Osteocyte (in vitro differentiated cells): ENCODE measurements at regions not wholly inside any gene's neighbourhood (a gene's known extent, or its start where the extent isn't known, plus 50 kb on each side); places are given as distances from the start of the nearest gene placed in this dataset.

Experiments
- DNase-seq: peaks from one replicate; pipeline ENCODE4 v3.0.0; 2021; ENCODE audit warnings: mixed read lengths; ENCODE audit not compliant: unreplicated experiment; ENCODE audit errors: extremely low spot score
- H3K27ac Mint-ChIP-seq: one replicate; pipeline ENCODE4 v1.8.0; 2021; ENCODE audit warnings: mild to moderate bottlenecking, mixed read lengths; ENCODE audit not compliant: unreplicated experiment
- H3K27me3 Mint-ChIP-seq: one replicate; pipeline ENCODE4 v1.8.0; 2021; ENCODE audit warnings: mixed read lengths; ENCODE audit not compliant: unreplicated experiment
- H3K36me3 Mint-ChIP-seq: one replicate; pipeline ENCODE4 v1.8.0; 2021; ENCODE audit warnings: mixed read lengths; ENCODE audit not compliant: unreplicated experiment
- H3K4me1 Mint-ChIP-seq: one replicate; pipeline ENCODE4 v1.8.0; 2021; ENCODE audit warnings: mixed read lengths; ENCODE audit not compliant: unreplicated experiment
- H3K4me3 Mint-ChIP-seq: one replicate; pipeline ENCODE4 v1.8.0; 2021; ENCODE audit warnings: mild to moderate bottlenecking, moderate library complexity, mixed read lengths; ENCODE audit not compliant: unreplicated experiment
- H3K9me3 Mint-ChIP-seq: one replicate; pipeline ENCODE4 v1.8.0; 2021; ENCODE audit warnings: mixed read lengths; ENCODE audit not compliant: unreplicated experiment
- CTCF ChIP-seq: fragments of 200-600 bp; sonication (generic); IDR thresholded peaks from 2 replicates; pipeline ENCODE4 v1.5.0; 2021; ENCODE audit warnings: antibody characterized with exemption, mild to moderate bottlenecking, moderate library complexity

GRCh38 chr2:204021290-204022081 is 84.9 kb downstream of the ICOS start:
- H3K36me3 Mint-ChIP-seq = no peaks in the 10 kb centered on the region
- peaks cover 10% of the 10 kb centered on the region for H3K4me1 Mint-ChIP-seq
- peaks cover 5% of the 10 kb centered on the region for H3K27me3 Mint-ChIP-seq
- DNase-seq = no peak
- H3K9me3 Mint-ChIP-seq = no peaks in the 10 kb centered on the region
- no peak for TF ChIP-seq CTCF
- no peak overlapping the region for H3K27ac Mint-ChIP-seq
- no peak overlapping the region for H3K4me3 Mint-ChIP-seq

- no peaks in the 10 kb centered on the region for H3K36me3 Mint-ChIP-seq
Measured at GRCh38 chr2:204022550-204022949, 86.0 kb downstream of the ICOS start.

GRCh38 chr2:204023088-204023487 is 86.5 kb downstream of the ICOS start:
- Mint-ChIP-seq H3K36me3 (no peaks in the 10 kb centered on the region), H3K9me3 (no peaks in the 10 kb centered on the region), H3K27ac (no peak overlapping the region), H3K27me3 (peaks cover 5% of the 10 kb centered on the region), H3K4me3 (no peak overlapping the region), H3K4me1 (peaks cover 10% of the 10 kb centered on the region)
- no peak for TF ChIP-seq CTCF
- no peak for DNase-seq

More at GRCh38 chr2:204022550-204022949, 86.0 kb downstream of the ICOS start:
- no peaks in the 10 kb centered on the region for H3K9me3 Mint-ChIP-seq
- DNase-seq = no peak
- no peak overlapping the region for H3K27ac Mint-ChIP-seq
- H3K27me3 Mint-ChIP-seq = peaks cover 5% of the 10 kb centered on the region
- H3K4me3 Mint-ChIP-seq = no peak overlapping the region
- H3K4me1 Mint-ChIP-seq = peaks cover 10% of the 10 kb centered on the region
- no peak for TF ChIP-seq CTCF

- no peaks in the 10 kb centered on the region for H3K9me3 Mint-ChIP-seq
- no peaks in the 10 kb centered on the region for H3K36me3 Mint-ChIP-seq
- H3K27ac Mint-ChIP-seq = no peak overlapping the region
- TF ChIP-seq CTCF = peak; percentile 79
- no peaks in the 10 kb centered on the region for H3K4me1 Mint-ChIP-seq
- H3K27me3 Mint-ChIP-seq = peaks cover 5% of the 10 kb centered on the region
- no peak overlapping the region for H3K4me3 Mint-ChIP-seq
- DNase-seq = no peak
Measured at GRCh38 chr2:204024503-204024902, 87.9 kb downstream of the ICOS start.

GRCh38 chr2:204024906-204025475 is 88.4 kb downstream of the ICOS start:
- DNase-seq = no peak
- Mint-ChIP-seq H3K27ac (no peak overlapping the region), H3K36me3 (no peaks in the 10 kb centered on the region), H3K4me3 (no peak overlapping the region), H3K4me1 (no peaks in the 10 kb centered on the region), H3K27me3 (peaks cover 5% of the 10 kb centered on the region), H3K9me3 (no peaks in the 10 kb centered on the region)
- TF ChIP-seq CTCF = no peak
